ENCODE measurements at regions not wholly inside any gene's neighbourhood (a gene's known extent, or its start where the extent isn't known, plus 50 kb on each side); places are given as distances from the start of the nearest gene placed in this dataset.
A peak's percentile ranks its signal among the peaks of the same experiment; 100 is the strongest.

DNA sequence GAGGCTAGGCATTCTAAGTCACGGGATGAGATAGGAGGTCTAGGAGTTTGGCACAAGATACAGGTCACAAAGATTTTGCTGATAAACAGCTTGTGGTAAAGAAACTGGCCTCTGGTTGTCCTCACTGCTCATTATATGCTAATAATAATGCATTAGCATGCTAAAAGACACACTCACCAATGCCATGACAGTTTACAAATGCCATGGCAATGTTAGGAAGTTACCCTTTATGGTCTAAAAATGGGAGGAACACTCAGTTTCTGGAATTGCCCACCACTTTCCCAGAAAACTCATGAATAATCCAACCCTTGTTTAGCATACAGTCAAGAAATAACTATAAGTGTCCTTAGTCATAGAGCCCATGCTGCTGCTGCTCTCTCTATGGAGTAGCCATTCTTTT lies 286.9 kb downstream of the ZNF674 start:
- no peak overlapping the region for H3K4me3 ChIP-seq (ENCODE audit: control insufficient read depth in 2 of 3, extremely low read depth in 1 of 3, insufficient read depth in 2 of 3, low read depth in 1 of 3, low read length in 3 of 3)
- TF ChIP-seq EZH2 (IDR thresholded peaks at IDR 0.05; ENCODE audit: low read length), result no peak
- TF ChIP-seq, protein P1, sequence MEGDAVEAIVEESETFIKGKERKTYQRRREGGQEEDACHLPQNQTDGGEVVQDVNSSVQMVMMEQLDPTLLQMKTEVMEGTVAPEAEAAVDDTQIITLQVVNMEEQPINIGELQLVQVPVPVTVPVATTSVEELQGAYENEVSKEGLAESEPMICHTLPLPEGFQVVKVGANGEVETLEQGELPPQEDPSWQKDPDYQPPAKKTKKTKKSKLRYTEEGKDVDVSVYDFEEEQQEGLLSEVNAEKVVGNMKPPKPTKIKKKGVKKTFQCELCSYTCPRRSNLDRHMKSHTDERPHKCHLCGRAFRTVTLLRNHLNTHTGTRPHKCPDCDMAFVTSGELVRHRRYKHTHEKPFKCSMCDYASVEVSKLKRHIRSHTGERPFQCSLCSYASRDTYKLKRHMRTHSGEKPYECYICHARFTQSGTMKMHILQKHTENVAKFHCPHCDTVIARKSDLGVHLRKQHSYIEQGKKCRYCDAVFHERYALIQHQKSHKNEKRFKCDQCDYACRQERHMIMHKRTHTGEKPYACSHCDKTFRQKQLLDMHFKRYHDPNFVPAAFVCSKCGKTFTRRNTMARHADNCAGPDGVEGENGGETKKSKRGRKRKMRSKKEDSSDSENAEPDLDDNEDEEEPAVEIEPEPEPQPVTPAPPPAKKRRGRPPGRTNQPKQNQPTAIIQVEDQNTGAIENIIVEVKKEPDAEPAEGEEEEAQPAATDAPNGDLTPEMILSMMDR (optimal IDR thresholded peaks at IDR 0.05 in 1 of 3, IDR thresholded peaks at IDR 0.05 in 1 of 3, conservative IDR thresholded peaks at IDR 0.05 in 1 of 3; ENCODE audit: extremely low read depth in 1 of 3, insufficient read depth in 2 of 3, low read length in 3 of 3), result no peak
- no peak for FAIRE-seq

DNA sequence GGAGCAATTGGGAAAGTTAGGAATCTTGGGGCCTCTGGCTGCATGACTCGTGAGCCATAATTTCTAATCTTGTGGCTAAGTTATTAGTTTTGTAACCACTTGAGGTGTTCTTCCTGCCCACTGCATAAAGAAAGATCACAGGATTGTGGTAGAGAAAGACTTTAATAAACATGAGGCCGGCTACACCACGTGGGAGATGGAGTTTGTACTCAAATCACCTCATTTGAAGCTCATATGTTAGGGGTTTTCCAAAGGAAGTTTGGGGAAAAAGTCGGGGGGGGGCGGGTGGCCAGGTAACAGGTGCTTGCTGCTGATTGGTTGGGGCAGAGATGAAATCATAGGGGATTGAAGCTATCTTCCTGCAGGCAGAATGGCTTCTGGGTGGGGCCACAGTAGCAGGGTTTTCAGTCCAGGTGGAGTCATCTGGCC lies 287.8 kb downstream of the ZNF674 start:
- Histone ChIP-seq H2AFZ (ENCODE audit: control insufficient read depth, low read length) (no peak overlapping the region), H3K9me3 (ENCODE audit: control insufficient read depth, low read depth, low read length) (no peaks in the 10 kb centered on the region), H3K36me3 (ENCODE audit: control insufficient read depth in 2 of 2, extremely low read depth in 1 of 2, insufficient read depth in 2 of 2, low read length in 2 of 2) (no peaks in the 10 kb centered on the region), H4K20me1 (ENCODE audit: control insufficient read depth, extremely low read depth, insufficient read depth, low read length) (no peaks in the 10 kb centered on the region), H3K27me3 (ENCODE audit: control insufficient read depth, extremely low read depth, insufficient read depth, low read length) (no peaks in the 10 kb centered on the region), H3K4me1 (ENCODE audit: control insufficient read depth, extremely low read depth, insufficient read depth, low read length) (peaks cover 55% of the 10 kb centered on the region), H3K9me1 (ENCODE audit: control insufficient read depth, extremely low read depth, insufficient read depth, low read length) (no peaks in the 10 kb centered on the region), H3K9ac (ENCODE audit: control insufficient read depth, extremely low read depth, insufficient read depth, low read length) (peak overlapping the region; percentile 9), H3K4me2 (ENCODE audit: control insufficient read depth, extremely low read depth, insufficient read depth, low read depth, low read length) (no peak overlapping the region), H3K27ac (ENCODE audit: control insufficient read depth, insufficient read depth, low read length) (peak overlapping the region; percentile 55), H3K4me3 (ENCODE audit: control insufficient read depth in 2 of 3, extremely low read depth in 1 of 3, insufficient read depth in 2 of 3, low read depth in 1 of 3, low read length in 3 of 3) (no peak overlapping the region), H3K79me2 (ENCODE audit: control insufficient read depth, insufficient read depth, low read length) (no peaks in the 10 kb centered on the region)
- FAIRE-seq, result no peak
- dilution Hi-C loops (cut with MboI; ENCODE audit: extremely low pct_ligation_motif_present, low sequenced_read_pairs), result no loop called here
- no peak for TF ChIP-seq EZH2 (IDR thresholded peaks at IDR 0.05; ENCODE audit: low read length)
- TF ChIP-seq, protein P1 (optimal IDR thresholded peaks at IDR 0.05 in 1 of 3, IDR thresholded peaks at IDR 0.05 in 1 of 3, conservative IDR thresholded peaks at IDR 0.05 in 1 of 3; ENCODE audit: extremely low read depth in 1 of 3, insufficient read depth in 2 of 3, low read length in 3 of 3), result no peak
- peak; percentile 59 for DNase-seq (ENCODE audit: low read depth, low spot score)

More for the DNA sequence above, 286.9 kb downstream of the ZNF674 start:
- H3K9me1 ChIP-seq (ENCODE audit: control insufficient read depth, extremely low read depth, insufficient read depth, low read length), result no peaks in the 10 kb centered on the region
- H3K9me3 ChIP-seq (ENCODE audit: control insufficient read depth, low read depth, low read length), result no peaks in the 10 kb centered on the region
- no peaks in the 10 kb centered on the region for H3K27me3 ChIP-seq (ENCODE audit: control insufficient read depth, extremely low read depth, insufficient read depth, low read length)
- no peak for DNase-seq (ENCODE audit: low read depth, low spot score)
- no peak overlapping the region for H2AFZ ChIP-seq (ENCODE audit: control insufficient read depth, low read length)
- no peaks in the 10 kb centered on the region for H3K79me2 ChIP-seq (ENCODE audit: control insufficient read depth, insufficient read depth, low read length)
- no peak overlapping the region for H3K4me2 ChIP-seq (ENCODE audit: control insufficient read depth, extremely low read depth, insufficient read depth, low read depth, low read length)
- no peak overlapping the region for H3K9ac ChIP-seq (ENCODE audit: control insufficient read depth, extremely low read depth, insufficient read depth, low read length)
- no peaks in the 10 kb centered on the region for H4K20me1 ChIP-seq (ENCODE audit: control insufficient read depth, extremely low read depth, insufficient read depth, low read length)
- no peaks in the 10 kb centered on the region for H3K36me3 ChIP-seq (ENCODE audit: control insufficient read depth in 2 of 2, extremely low read depth in 1 of 2, insufficient read depth in 2 of 2, low read length in 2 of 2)
- peaks cover 63% of the 10 kb centered on the region for H3K4me1 ChIP-seq (ENCODE audit: control insufficient read depth, extremely low read depth, insufficient read depth, low read length)
- peak overlapping the region; percentile 55 for H3K27ac ChIP-seq (ENCODE audit: control insufficient read depth, insufficient read depth, low read length)
- dilution Hi-C loops (cut with MboI; ENCODE audit: extremely low pct_ligation_motif_present, low sequenced_read_pairs), result no loop called here
